ENCODE measurements at regions not wholly inside any gene's neighbourhood (a gene's known extent, or its start where the extent isn't known, plus 50 kb on each side); places are given as distances from the start of the nearest gene placed in this dataset.

DNA sequence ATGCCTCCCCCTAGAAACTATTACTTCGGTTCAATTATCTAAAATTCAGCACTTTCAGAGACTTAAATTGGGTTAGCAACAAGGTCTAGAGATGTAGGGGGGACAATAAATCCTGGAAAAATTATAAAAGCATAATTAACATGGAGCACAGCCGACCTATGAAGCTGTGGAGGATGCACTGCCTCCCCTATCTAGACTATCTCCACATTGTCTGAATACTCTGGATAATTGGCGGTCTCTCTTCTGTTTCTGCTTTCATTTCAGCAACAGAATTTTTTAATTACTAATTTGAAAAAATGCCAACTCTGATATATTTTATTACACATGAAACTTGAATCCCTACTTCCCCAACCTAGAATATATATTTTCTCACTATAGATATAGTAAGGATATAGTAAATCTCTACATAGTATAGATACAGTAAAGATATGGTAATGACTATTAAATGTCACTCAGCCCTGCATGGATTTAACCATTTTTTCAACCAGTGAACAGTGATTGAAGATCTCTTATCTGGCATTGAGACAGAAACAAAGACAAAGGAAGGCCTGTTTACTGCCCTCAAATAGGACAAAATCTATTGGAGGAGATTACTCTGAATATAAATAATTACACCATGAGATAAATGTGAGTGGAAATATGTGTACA, 157.6 kb downstream of the BLID start:
- TF ChIP-seq, protein P1, sequence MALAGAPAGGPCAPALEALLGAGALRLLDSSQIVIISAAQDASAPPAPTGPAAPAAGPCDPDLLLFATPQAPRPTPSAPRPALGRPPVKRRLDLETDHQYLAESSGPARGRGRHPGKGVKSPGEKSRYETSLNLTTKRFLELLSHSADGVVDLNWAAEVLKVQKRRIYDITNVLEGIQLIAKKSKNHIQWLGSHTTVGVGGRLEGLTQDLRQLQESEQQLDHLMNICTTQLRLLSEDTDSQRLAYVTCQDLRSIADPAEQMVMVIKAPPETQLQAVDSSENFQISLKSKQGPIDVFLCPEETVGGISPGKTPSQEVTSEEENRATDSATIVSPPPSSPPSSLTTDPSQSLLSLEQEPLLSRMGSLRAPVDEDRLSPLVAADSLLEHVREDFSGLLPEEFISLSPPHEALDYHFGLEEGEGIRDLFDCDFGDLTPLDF (CRISPR knock-in tag; IDR thresholded peaks at IDR 0.05) = no peak
- TF ChIP-seq, protein P2, sequence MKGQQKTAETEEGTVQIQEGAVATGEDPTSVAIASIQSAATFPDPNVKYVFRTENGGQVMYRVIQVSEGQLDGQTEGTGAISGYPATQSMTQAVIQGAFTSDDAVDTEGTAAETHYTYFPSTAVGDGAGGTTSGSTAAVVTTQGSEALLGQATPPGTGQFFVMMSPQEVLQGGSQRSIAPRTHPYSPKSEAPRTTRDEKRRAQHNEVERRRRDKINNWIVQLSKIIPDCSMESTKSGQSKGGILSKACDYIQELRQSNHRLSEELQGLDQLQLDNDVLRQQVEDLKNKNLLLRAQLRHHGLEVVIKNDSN (CRISPR knock-in tag; IDR thresholded peaks at IDR 0.05) = no peak
- TF ChIP-seq ZNF263 (CRISPR knock-in tag; IDR thresholded peaks at IDR 0.05; ENCODE audit: low read depth) (no peak), ZBTB21 (CRISPR knock-in tag; IDR thresholded peaks at IDR 0.05; ENCODE audit: borderline replicate concordance) (no peak), CREB1 (CRISPR knock-in tag; IDR thresholded peaks at IDR 0.05) (no peak), FOXJ3 (CRISPR knock-in tag; IDR thresholded peaks at IDR 0.05; ENCODE audit: borderline replicate concordance) (no peak), SMAD4 (CRISPR knock-in tag; IDR thresholded peaks at IDR 0.05) (no peak)
- TF ChIP-seq, protein P3, sequence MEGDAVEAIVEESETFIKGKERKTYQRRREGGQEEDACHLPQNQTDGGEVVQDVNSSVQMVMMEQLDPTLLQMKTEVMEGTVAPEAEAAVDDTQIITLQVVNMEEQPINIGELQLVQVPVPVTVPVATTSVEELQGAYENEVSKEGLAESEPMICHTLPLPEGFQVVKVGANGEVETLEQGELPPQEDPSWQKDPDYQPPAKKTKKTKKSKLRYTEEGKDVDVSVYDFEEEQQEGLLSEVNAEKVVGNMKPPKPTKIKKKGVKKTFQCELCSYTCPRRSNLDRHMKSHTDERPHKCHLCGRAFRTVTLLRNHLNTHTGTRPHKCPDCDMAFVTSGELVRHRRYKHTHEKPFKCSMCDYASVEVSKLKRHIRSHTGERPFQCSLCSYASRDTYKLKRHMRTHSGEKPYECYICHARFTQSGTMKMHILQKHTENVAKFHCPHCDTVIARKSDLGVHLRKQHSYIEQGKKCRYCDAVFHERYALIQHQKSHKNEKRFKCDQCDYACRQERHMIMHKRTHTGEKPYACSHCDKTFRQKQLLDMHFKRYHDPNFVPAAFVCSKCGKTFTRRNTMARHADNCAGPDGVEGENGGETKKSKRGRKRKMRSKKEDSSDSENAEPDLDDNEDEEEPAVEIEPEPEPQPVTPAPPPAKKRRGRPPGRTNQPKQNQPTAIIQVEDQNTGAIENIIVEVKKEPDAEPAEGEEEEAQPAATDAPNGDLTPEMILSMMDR (IDR thresholded peaks at IDR 0.05) = no peak
